H1 (cell line): ENCODE measurements at regions not wholly inside any gene's neighbourhood (a gene's known extent, or its start where the extent isn't known, plus 50 kb on each side); places are given as distances from the start of the nearest gene placed in this dataset.

Source experiments
- CTCF ChIA-PET: fragments of 300-600 bp; sonication (Branson Sonifier 250); formaldehyde crosslinking; loops from one replicate; lab custom pipeline; 2021; ENCODE audit not compliant: partially characterized antibody; lab: Charles Lee
- POLR2A ChIA-PET: fragments of 300-600 bp; sonication (Branson Sonifier 250); formaldehyde crosslinking; loops from one replicate; lab custom pipeline; 2021; ENCODE audit warnings: inconsistent platforms; ENCODE audit not compliant: partially characterized antibody; lab: Charles Lee
- DNase-seq, 2 experiments: peaks; one replicate each; pipeline versions ENCODE4 v3.0.0 to v3.0.0-alpha.2; 2010 to 2022; ENCODE audit warnings: low spot score in 2 of 2, low read depth in 1 of 2, mixed read lengths in 1 of 2
- FAIRE-seq: peaks from 2 replicates; lab custom pipeline; 2011; peaks lifted over from hg19 to GRCh38; lab: Jason Lieb, UNC
- H2AFZ ChIP-seq: 2 replicates; pipeline ENCODE4 v1.8.1; 2012; ENCODE audit warnings: low read length, inconsistent platforms
- H2AK5ac ChIP-seq: 2 replicates; pipeline ENCODE4 v1.6.1; 2013; ENCODE audit warnings: low read depth, low read length
- H2BK120ac ChIP-seq: replicated peaks from 2 replicates; pipeline ENCODE3; 2013; ENCODE audit warnings: low read depth, low read length, inconsistent platforms
- H2BK12ac ChIP-seq: 2 replicates; pipeline ENCODE4 v1.6.1; 2013; ENCODE audit warnings: low read depth, low read length
- H2BK15ac ChIP-seq: 2 replicates; pipeline ENCODE4 v1.6.1; 2013; ENCODE audit warnings: low read length
- H2BK20ac ChIP-seq: 2 replicates; pipeline ENCODE4 v1.6.1; 2013; ENCODE audit warnings: low read length
- H2BK5ac ChIP-seq: 2 replicates; pipeline ENCODE4 v1.6.1; 2013; ENCODE audit warnings: low read depth, low read length
- H3K14ac ChIP-seq: 2 replicates; pipeline ENCODE4 v1.6.1; 2013; ENCODE audit warnings: inconsistent platforms; ENCODE audit not compliant: insufficient read length
- H3K18ac ChIP-seq: 2 replicates; pipeline ENCODE4 v1.6.1; 2013; ENCODE audit warnings: low read length; ENCODE audit errors: extremely low read depth
- H3K23ac ChIP-seq: 2 replicates; pipeline ENCODE4 v1.6.1; 2013; ENCODE audit warnings: inconsistent platforms; ENCODE audit not compliant: insufficient read length
- H3K23me2 ChIP-seq: 2 replicates; pipeline ENCODE4 v1.6.1; 2013; ENCODE audit warnings: low read depth, low read length
- H3K27ac ChIP-seq: 2 replicates; pipeline ENCODE4 v1.6.1; 2011; ENCODE audit warnings: low read depth, low read length, inconsistent platforms
- H3K27me3 ChIP-seq, 4 experiments: replicated peaks in 1 of 4; 1 replicate in 1 of 4; 2 replicates in 3 of 4; pipeline versions ENCODE4 v1.6.1 to v1.8.1; 2011 to 2013; ENCODE audit warnings: low read length in 3 of 4, mild to moderate bottlenecking in 3 of 4, inconsistent platforms in 2 of 4, mixed read lengths in 2 of 4, moderate library complexity in 1 of 4; ENCODE audit not compliant: control insufficient read depth in 3 of 4, insufficient read depth in 3 of 4; ENCODE audit errors: extremely low read depth in 1 of 4
- H3K36me3 ChIP-seq, 4 experiments: 2 replicates each; pipeline versions ENCODE4 v1.6.1 to v1.8.1; 2011 to 2013; ENCODE audit warnings: mild to moderate bottlenecking in 4 of 4, low read length in 3 of 4, moderate library complexity in 2 of 4, control low read depth in 1 of 4, inconsistent platforms in 1 of 4; ENCODE audit not compliant: insufficient read depth in 4 of 4, control insufficient read depth in 2 of 4
- H3K4ac ChIP-seq: replicated peaks from 2 replicates; pipeline ENCODE3; 2013; ENCODE audit warnings: low read length, low read depth, mixed read lengths, inconsistent platforms; ENCODE audit not compliant: insufficient read length
- H3K4me1 ChIP-seq, 4 experiments: replicated peaks in 1 of 4; 1 replicate in 1 of 4; 2 replicates in 3 of 4; pipeline versions ENCODE4 v1.6.1 to v1.8.1; 2011 to 2013; ENCODE audit warnings: low read length in 3 of 4, inconsistent platforms in 2 of 4, mixed read lengths in 1 of 4; ENCODE audit not compliant: insufficient read depth in 4 of 4, control insufficient read depth in 3 of 4
- H3K4me2 ChIP-seq, 2 experiments: 2 replicates each; pipeline versions ENCODE4 v1.6.1 to v1.8.1; 2011 to 2013; ENCODE audit warnings: low read depth in 2 of 2, low read length in 2 of 2, control low read depth in 1 of 2, inconsistent platforms in 1 of 2, mild to moderate bottlenecking in 1 of 2; ENCODE audit not compliant: insufficient read depth in 1 of 2
- H3K4me3 ChIP-seq, 4 experiments: fragments of 200-600, 300-600 bp in 1 of 4; sonication (generic), shearing (Covaris generic), sonication (Bioruptor Twin) in 1 of 4; 2 replicates each; pipeline versions ENCODE4 v1.5.1 to v1.8.1; 2011 to 2016; ENCODE audit warnings: low read length in 4 of 4, low read depth in 3 of 4, control low read depth in 2 of 4, inconsistent platforms in 2 of 4, mild to moderate bottlenecking in 2 of 4, mixed read lengths in 1 of 4, moderate library complexity in 1 of 4; ENCODE audit not compliant: insufficient read depth in 2 of 4; ENCODE audit errors: extremely low read depth in 1 of 4
- H3K56ac ChIP-seq: replicated peaks from 2 replicates; pipeline ENCODE3; 2013; ENCODE audit warnings: low read depth, mild to moderate bottlenecking, mixed read lengths, low read length, inconsistent platforms; ENCODE audit not compliant: insufficient read length
- H3K79me1 ChIP-seq: 2 replicates; pipeline ENCODE4 v1.6.1; 2013; ENCODE audit warnings: low read depth, low read length, control low read depth
- H3K79me2 ChIP-seq, 2 experiments: 2 replicates each; pipeline versions ENCODE4 v1.6.1 to v1.8.1; 2012 to 2013; ENCODE audit warnings: low read length in 2 of 2, mild to moderate bottlenecking in 2 of 2, inconsistent platforms in 1 of 2; ENCODE audit not compliant: insufficient read depth in 2 of 2, control insufficient read depth in 1 of 2
- H3K9ac ChIP-seq, 4 experiments: replicated peaks in 1 of 4; 1 replicate in 1 of 4; 2 replicates in 3 of 4; pipeline versions ENCODE4 v1.6.1 to v1.8.1; 2011 to 2013; ENCODE audit warnings: low read depth in 3 of 4, low read length in 3 of 4, control low read depth in 2 of 4, mild to moderate bottlenecking in 2 of 4, moderate library complexity in 2 of 4, inconsistent platforms in 1 of 4; ENCODE audit errors: extremely low read depth in 1 of 4
- H3K9me3 ChIP-seq, 2 experiments: 2 replicates each; pipeline versions ENCODE4 v1.6.1 to v1.8.1; 2012 to 2013; ENCODE audit warnings: mild to moderate bottlenecking in 2 of 2, moderate library complexity in 2 of 2, control low read depth in 1 of 2, inconsistent platforms in 1 of 2, low read depth in 1 of 2, low read length in 1 of 2, mixed read lengths in 1 of 2; ENCODE audit not compliant: insufficient read depth in 2 of 2
- H4K20me1 ChIP-seq, 2 experiments: replicated peaks in 1 of 2; 2 replicates each; pipeline versions ENCODE3 to v1.8.1; 2011 to 2013; ENCODE audit warnings: inconsistent platforms in 2 of 2, low read length in 2 of 2, mild to moderate bottlenecking in 1 of 2; ENCODE audit not compliant: insufficient read depth in 2 of 2, control insufficient read depth in 1 of 2
- H4K5ac ChIP-seq: 2 replicates; pipeline ENCODE4 v1.6.1; 2013; ENCODE audit warnings: low read length, low read depth, mixed read lengths, inconsistent platforms; ENCODE audit not compliant: insufficient read length
- H4K8ac ChIP-seq: 2 replicates; pipeline ENCODE4 v1.8.0; 2013; ENCODE audit warnings: mild to moderate bottlenecking, moderate library complexity, low read length, inconsistent platforms; ENCODE audit not compliant: insufficient read depth; ENCODE audit errors: extremely low read depth
- H4K91ac ChIP-seq: replicated peaks from 2 replicates; pipeline ENCODE3; 2013; ENCODE audit warnings: low read length, mixed read lengths, inconsistent platforms; ENCODE audit not compliant: insufficient read length
- ASH2L ChIP-seq: fragments of 200-600, 300-600 bp; sonication (generic); IDR thresholded peaks from one replicate; pipeline ENCODE4 v1.7.1; 2017; ENCODE audit warnings: low read length
- GTF2F1 ChIP-seq: IDR thresholded peaks from 2 replicates; pipeline ENCODE4 v1.6.1; 2012; ENCODE audit warnings: low read depth, low read length, improper control_type of control experiment, borderline replicate concordance
- HDAC2 ChIP-seq, 2 experiments: fragments of 300-600 bp in 1 of 2; sonication (generic) in 1 of 2; IDR thresholded peaks; 2 replicates each; pipeline ENCODE4 v1.6.1; 2011 to 2012; ENCODE audit warnings: low read depth in 2 of 2, low read length in 2 of 2, mild to moderate bottlenecking in 2 of 2, moderate library complexity in 2 of 2, borderline replicate concordance in 1 of 2, inconsistent platforms in 1 of 2
- NANOG ChIP-seq: IDR thresholded peaks from 2 replicates; pipeline ENCODE4 v1.6.1; 2011; ENCODE audit warnings: low read length, low read depth, mild to moderate bottlenecking, inconsistent platforms; ENCODE audit not compliant: insufficient read depth, poor library complexity, severe bottlenecking
- RAD21 ChIP-seq, 2 experiments: IDR thresholded peaks in 1 of 2; conservative IDR thresholded peaks in 1 of 2; 2 replicates each; pipeline ENCODE4 v1.6.1; 2011; ENCODE audit warnings: low read depth in 2 of 2, low read length in 2 of 2, improper control_type of control experiment in 1 of 2, inconsistent platforms in 1 of 2, mild to moderate bottlenecking in 1 of 2, moderate library complexity in 1 of 2
- TAF1 ChIP-seq: IDR thresholded peaks from 2 replicates; pipeline ENCODE4 v1.6.1; 2011; ENCODE audit warnings: mild to moderate bottlenecking, low read depth, low read length
- WGBS, 2 experiments: shearing (Covaris generic) in 1 of 2; methylation state at CpG; one replicate each; pipeline versions ENCODE4 v1.1.6 to v1.1.7; 2013 to 2015; ENCODE audit warnings: low lambda C conversion rate in 2 of 2, mixed read lengths in 2 of 2, inconsistent platforms in 1 of 2, low coverage in 1 of 2, missing lambda C conversion rate in 1 of 2; ENCODE audit not compliant: insufficient replicate concordance in 2 of 2, insufficient coverage in 1 of 2, insufficient read length in 1 of 2; ENCODE audit errors: extremely low coverage in 1 of 2, missing lambda C conversion rate in 1 of 2; 5-methylcytosine and 5-hydroxymethylcytosine counted together

GRCh38 chr7:371779-372545 is 82.0 kb downstream of the FOXL3 start:
- H3K27ac ChIP-seq: no peak overlapping the region
- H4K8ac ChIP-seq: no peak overlapping the region
- no peak overlapping the region for H3K56ac ChIP-seq
- FAIRE-seq (no peak), DNase-seq (peak in 1 of 2 experiments; percentile 39)
- H3K4ac ChIP-seq: no peak overlapping the region
- H3K4me3 ChIP-seq: no peak overlapping the region
- no peak overlapping the region for H2BK20ac ChIP-seq
- TF ChIP-seq GTF2F1 (no peak), TAF1 (no peak), NANOG (no peak), HDAC2 (IDR thresholded peaks at IDR 0.05; ENCODE audit: borderline replicate concordance in 1 of 2, low read depth in 2 of 2, low read length in 2 of 2) (no peak), ASH2L (no peak), RAD21 (IDR thresholded peaks at IDR 0.05 in 1 of 2, conservative IDR thresholded peaks at IDR 0.05 in 1 of 2; ENCODE audit: low read depth in 2 of 2, low read length in 2 of 2) (no peak)
- H3K23ac ChIP-seq: no peak overlapping the region
- 0 out of 2 replicates have a peak overlapping the region, but pooled peaks have one; percentile 46 for H2BK15ac ChIP-seq
- no peak overlapping the region for H2AK5ac ChIP-seq
- no peak overlapping the region for H2AFZ ChIP-seq
- H3K9ac ChIP-seq: no peak overlapping the region
- H3K79me1 ChIP-seq: no peaks in the 10 kb centered on the region
- no peak overlapping the region for H2BK120ac ChIP-seq
- H4K20me1 ChIP-seq: no peaks in the 10 kb centered on the region
- peaks cover 0 to 15% (median 5%) of the 10 kb centered on the region in 4 experiments; a peak in 4 of 7 replicates for H3K4me1 ChIP-seq
- H3K18ac ChIP-seq: no peak overlapping the region
- ChIA-PET POLR2A (no interaction called here), CTCF (interaction anchor here (0.7 to 1.5 kb wide), 3 partner anchors 39 to 281 kb away, joined by 3 read pairs; no protein-coding TSS in a partner anchor)
- peak overlapping the region; percentile 24; the same call in 1 of the 2 replicates for H2BK5ac ChIP-seq
- no peaks in the 10 kb centered on the region; a peak in 2 of 7 replicates for H3K27me3 ChIP-seq
- 94% methylated on average over 41 of the region's 43 CpGs; no CpG with 5 or more reads in 1 of the 2 experiments for WGBS, 2 experiments
- H3K14ac ChIP-seq: no peak overlapping the region
- H3K36me3 ChIP-seq: no peaks in the 10 kb centered on the region
- H3K4me2 ChIP-seq: no peak overlapping the region
- H3K9me3 ChIP-seq: no peaks in the 10 kb centered on the region
- H3K79me2 ChIP-seq: no peaks in the 10 kb centered on the region
- no peak overlapping the region for H4K91ac ChIP-seq
- H3K23me2 ChIP-seq: no peaks in the 10 kb centered on the region; the same call in 1 of the 2 replicates
- H4K5ac ChIP-seq: no peak overlapping the region
- H2BK12ac ChIP-seq: peak overlapping the region; percentile 75; the same call in 1 of the 2 replicates
